HEK293 (cell line): ENCODE measurements at regions not wholly inside any gene's neighbourhood (a gene's known extent, or its start where the extent isn't known, plus 50 kb on each side); places are given as distances from the start of the nearest gene placed in this dataset.

Source experiments
- CTCF ChIA-PET: fragments of 350-600 bp; formaldehyde crosslinking; extraction: SDS; loops from one replicate; lab custom pipeline; 2021; ENCODE audit warnings: antibody characterized with exemption; lab: Yijun Ruan, JAX
- POLR2A ChIA-PET: fragments of 300-600 bp; formaldehyde crosslinking; extraction: SDS; loops from one replicate; lab custom pipeline; 2020; ENCODE audit warnings: antibody characterized with exemption, inconsistent platforms; lab: Yijun Ruan, JAX
- H3K27ac ChIP-seq: fragments of 200-500 bp; sonication (Bioruptor generic); 2 replicates; pipeline ENCODE4 v1.5.1; 2014; ENCODE audit warnings: low read depth, low read length, control low read depth, inconsistent platforms; ENCODE audit errors: extremely low read depth
- H3K36me3 ChIP-seq, 2 experiments: fragments of 200-500 bp in 1 of 2; sonication (Bioruptor generic) in 1 of 2; 1 replicate in 1 of 2; 2 replicates in 1 of 2; pipeline ENCODE4 v1.5.1; 2014 to 2017; ENCODE audit warnings: inconsistent platforms in 2 of 2, low read length in 2 of 2; ENCODE audit not compliant: control insufficient read depth in 2 of 2, insufficient read depth in 1 of 2
- H3K4me1 ChIP-seq: fragments of 200-500 bp; sonication (Bioruptor generic); 2 replicates; pipeline ENCODE4 v1.5.1; 2014; ENCODE audit warnings: mild to moderate bottlenecking, low read length, inconsistent platforms; ENCODE audit not compliant: control insufficient read depth, insufficient read depth
- H3K4me3 ChIP-seq: 2 replicates; pipeline ENCODE4 v1.5.1; 2011; ENCODE audit warnings: low read depth, mild to moderate bottlenecking, control low read depth, low read length, moderate library complexity
- H3K9me3 ChIP-seq: fragments of 200-500 bp; sonication (Bioruptor generic); 2 replicates; pipeline ENCODE4 v1.5.1; 2014; ENCODE audit warnings: low read depth, low read length, inconsistent platforms; ENCODE audit not compliant: control insufficient read depth, insufficient read depth
- EGR2 ChIP-seq: fragments of 450-650 bp; formaldehyde crosslinking; IDR thresholded peaks from 2 replicates; pipeline ENCODE4 v1.5.1; 2016; ENCODE audit warnings: low read depth, missing biosample characterization, missing genetic modification characterization
- GFI1B ChIP-seq: fragments of 450-650 bp; formaldehyde crosslinking; IDR thresholded peaks from 2 replicates; pipeline ENCODE4 v1.5.1; 2016; ENCODE audit warnings: missing biosample characterization, missing genetic modification characterization
- GLIS2 ChIP-seq: fragments of 450-650 bp; formaldehyde crosslinking; IDR thresholded peaks from 2 replicates; pipeline ENCODE4 v1.5.1; 2016; ENCODE audit warnings: missing biosample characterization, missing genetic modification characterization
- KLF7 ChIP-seq: fragments of 450-650 bp; formaldehyde crosslinking; IDR thresholded peaks from 2 replicates; pipeline ENCODE4 v1.5.1; 2016; ENCODE audit warnings: missing biosample characterization, missing genetic modification characterization, borderline replicate concordance
- SP3 ChIP-seq: fragments of 450-650 bp; formaldehyde crosslinking; IDR thresholded peaks from 2 replicates; pipeline ENCODE4 v1.5.1; 2016; ENCODE audit warnings: missing biosample characterization, missing genetic modification characterization
- TSHZ1 ChIP-seq: fragments of 450-650 bp; formaldehyde crosslinking; IDR thresholded peaks from 2 replicates; pipeline ENCODE4 v1.5.1; 2016; ENCODE audit warnings: missing biosample characterization, missing genetic modification characterization, borderline replicate concordance
- ZBTB17 ChIP-seq: fragments of 450-650 bp; formaldehyde crosslinking; IDR thresholded peaks from 2 replicates; pipeline ENCODE4 v1.5.1; 2016; ENCODE audit warnings: missing biosample characterization, missing genetic modification characterization
- ZNF184 ChIP-seq: fragments of 450-650 bp; IDR thresholded peaks from 2 replicates; pipeline ENCODE4 v1.5.1; 2018; ENCODE audit warnings: missing biosample characterization, mild to moderate bottlenecking, missing genetic modification characterization
- ZNF529 ChIP-seq: fragments of 450-650 bp; formaldehyde crosslinking; IDR thresholded peaks from 2 replicates; pipeline ENCODE4 v1.5.1; 2017; ENCODE audit warnings: missing genetic modification characterization, missing biosample characterization; ENCODE audit not compliant: insufficient replicate concordance
- ZNF544 ChIP-seq: fragments of 450-650 bp; formaldehyde crosslinking; IDR thresholded peaks from 2 replicates; pipeline ENCODE4 v1.5.0; 2017; ENCODE audit warnings: missing biosample characterization, missing genetic modification characterization
- ZNF548 ChIP-seq: fragments of 450-650 bp; formaldehyde crosslinking; IDR thresholded peaks from 2 replicates; pipeline ENCODE4 v1.5.1; 2016; ENCODE audit warnings: missing biosample characterization, missing genetic modification characterization
- ZNF560 ChIP-seq: fragments of 450-650 bp; formaldehyde crosslinking; IDR thresholded peaks from 2 replicates; pipeline ENCODE4 v1.5.1; 2017; ENCODE audit warnings: missing biosample characterization, missing genetic modification characterization, borderline replicate concordance
- ZNF585B ChIP-seq: fragments of 450-650 bp; formaldehyde crosslinking; IDR thresholded peaks from 2 replicates; pipeline ENCODE4 v1.5.1; 2016; ENCODE audit warnings: missing biosample characterization, missing genetic modification characterization
- ZNF621 ChIP-seq: fragments of 450-650 bp; formaldehyde crosslinking; IDR thresholded peaks from 2 replicates; pipeline ENCODE4 v1.5.1; 2017; ENCODE audit warnings: missing biosample characterization, missing genetic modification characterization
- ZNF626 ChIP-seq: fragments of 450-650 bp; sonication (Bioruptor Pico); formaldehyde crosslinking; IDR thresholded peaks from 2 replicates; pipeline ENCODE4 v1.5.1; 2018; ENCODE audit warnings: missing biosample characterization, missing genetic modification characterization, inconsistent platforms
- ZNF677 ChIP-seq: fragments of 450-650 bp; IDR thresholded peaks from 2 replicates; pipeline ENCODE4 v1.5.0; 2018; ENCODE audit warnings: missing biosample characterization, mild to moderate bottlenecking, missing genetic modification characterization, moderate library complexity
- ZNF692 ChIP-seq: fragments of 450-650 bp; formaldehyde crosslinking; IDR thresholded peaks from 2 replicates; pipeline ENCODE4 v1.5.1; 2016; ENCODE audit warnings: missing biosample characterization, missing genetic modification characterization
- ZNF76 ChIP-seq: fragments of 450-650 bp; formaldehyde crosslinking; IDR thresholded peaks from 2 replicates; pipeline ENCODE4; 2016; ENCODE audit warnings: low read depth, missing biosample characterization, missing genetic modification characterization, borderline replicate concordance
- ZNF792 ChIP-seq: fragments of 450-650 bp; formaldehyde crosslinking; IDR thresholded peaks from 2 replicates; pipeline ENCODE4 v1.5.1; 2016; ENCODE audit warnings: missing biosample characterization, missing genetic modification characterization
- ZSCAN23 ChIP-seq: fragments of 450-650 bp; formaldehyde crosslinking; IDR thresholded peaks from 2 replicates; pipeline ENCODE4 v1.5.1; 2016; ENCODE audit warnings: missing biosample characterization, missing genetic modification characterization
- ZXDB ChIP-seq: fragments of 450-650 bp; formaldehyde crosslinking; IDR thresholded peaks from 2 replicates; pipeline ENCODE4 v1.5.1; 2016; ENCODE audit warnings: missing biosample characterization, missing genetic modification characterization

GRCh38 chr5:156170351-156170961 lies 156.5 kb upstream of the SGCD start:
- POLR2A ChIA-PET: no interaction called here
- no peaks in the 10 kb centered on the region for H3K36me3 ChIP-seq
- no peak overlapping the region for H3K27ac ChIP-seq
- no peaks in the 10 kb centered on the region for H3K9me3 ChIP-seq
- no peaks in the 10 kb centered on the region for H3K4me1 ChIP-seq
- H3K4me3 ChIP-seq: no peak overlapping the region
- TF ChIP-seq ZBTB17 (tag by site-specific recombination): no peak
- CTCF ChIA-PET: no interaction called here

GRCh38 chr5:156174225-156174624 lies 152.7 kb upstream of the SGCD start:
- Histone ChIP-seq H3K9me3 (no peaks in the 10 kb centered on the region), H3K4me3 (no peak overlapping the region), H3K4me1 (no peaks in the 10 kb centered on the region), H3K27ac (no peak overlapping the region), H3K36me3 (no peaks in the 10 kb centered on the region)
- TF ChIP-seq ZNF677 (no peak), ZNF548 (tag by site-specific recombination) (no peak), ZNF621 (tag by site-specific recombination) (no peak), ZNF529 (no peak), GFI1B (tag by site-specific recombination) (no peak), TSHZ1 (tag by site-specific recombination) (no peak), ZXDB (tag by site-specific recombination) (no peak), ZNF76 (tag by site-specific recombination) (no peak), ZNF544 (no peak), SP3 (tag by site-specific recombination) (no peak), ZNF560 (tag by site-specific recombination) (no peak), ZNF585B (tag by site-specific recombination) (no peak), KLF7 (tag by site-specific recombination) (no peak), EGR2 (tag by site-specific recombination) (no peak), ZNF692 (tag by site-specific recombination) (no peak), ZNF792 (no peak), ZNF184 (no peak), ZSCAN23 (tag by site-specific recombination) (no peak), ZNF626 (tag by site-specific recombination) (no peak), GLIS2 (tag by site-specific recombination) (no peak)
- CTCF ChIA-PET: interaction anchor here (1.0 kb wide), 1 partner anchor 65 kb away, joined by 3 read pairs; no protein-coding TSS in a partner anchor
- POLR2A ChIA-PET: no interaction called here
